ENCODE measurements at regions not wholly inside any gene's neighbourhood (a gene's known extent, or its start where the extent isn't known, plus 50 kb on each side); places are given as distances from the start of the nearest gene placed in this dataset.

DNA sequence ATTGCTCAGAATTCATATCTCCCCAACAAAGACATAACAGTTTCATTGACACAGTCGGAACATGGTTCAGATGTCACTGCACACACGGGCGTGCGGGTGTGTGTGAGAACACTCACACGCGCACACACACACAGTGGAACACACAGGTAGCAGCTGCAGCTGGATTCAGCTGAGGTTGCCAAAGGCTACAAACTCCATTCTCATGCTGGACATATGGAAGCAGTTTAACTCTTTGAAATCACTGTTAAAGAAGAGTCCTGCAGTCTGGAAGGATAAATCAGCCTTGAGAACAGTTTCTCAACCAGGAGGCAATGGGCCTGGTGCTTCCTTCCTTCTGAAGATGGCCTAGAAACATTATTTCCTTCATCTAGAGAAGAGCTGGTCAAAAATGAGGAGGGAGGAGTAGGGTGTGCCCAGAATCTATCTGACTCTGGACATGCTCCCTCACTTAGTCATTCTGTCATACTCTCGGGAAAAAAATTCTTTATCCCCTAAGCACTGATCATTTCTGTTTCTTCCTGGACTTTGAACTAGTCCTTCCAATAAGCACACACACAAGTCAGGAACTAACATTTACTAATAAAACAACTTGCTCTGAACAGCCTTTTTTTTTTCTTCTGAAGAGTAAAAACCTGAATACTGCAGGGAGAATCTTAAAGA is 160.6 kb downstream of the ZDHHC21 start:
- TF ChIP-seq, protein P1, sequence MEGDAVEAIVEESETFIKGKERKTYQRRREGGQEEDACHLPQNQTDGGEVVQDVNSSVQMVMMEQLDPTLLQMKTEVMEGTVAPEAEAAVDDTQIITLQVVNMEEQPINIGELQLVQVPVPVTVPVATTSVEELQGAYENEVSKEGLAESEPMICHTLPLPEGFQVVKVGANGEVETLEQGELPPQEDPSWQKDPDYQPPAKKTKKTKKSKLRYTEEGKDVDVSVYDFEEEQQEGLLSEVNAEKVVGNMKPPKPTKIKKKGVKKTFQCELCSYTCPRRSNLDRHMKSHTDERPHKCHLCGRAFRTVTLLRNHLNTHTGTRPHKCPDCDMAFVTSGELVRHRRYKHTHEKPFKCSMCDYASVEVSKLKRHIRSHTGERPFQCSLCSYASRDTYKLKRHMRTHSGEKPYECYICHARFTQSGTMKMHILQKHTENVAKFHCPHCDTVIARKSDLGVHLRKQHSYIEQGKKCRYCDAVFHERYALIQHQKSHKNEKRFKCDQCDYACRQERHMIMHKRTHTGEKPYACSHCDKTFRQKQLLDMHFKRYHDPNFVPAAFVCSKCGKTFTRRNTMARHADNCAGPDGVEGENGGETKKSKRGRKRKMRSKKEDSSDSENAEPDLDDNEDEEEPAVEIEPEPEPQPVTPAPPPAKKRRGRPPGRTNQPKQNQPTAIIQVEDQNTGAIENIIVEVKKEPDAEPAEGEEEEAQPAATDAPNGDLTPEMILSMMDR (conservative IDR thresholded peaks at IDR 0.05; ENCODE audit: low read depth, low read length): no peak
- no peaks in the 10 kb centered on the region for H3K4me1 ChIP-seq (ENCODE audit: low read depth, poor library complexity, severe bottlenecking)
- no peaks in the 10 kb centered on the region for H3K36me3 ChIP-seq (ENCODE audit: insufficient read depth)
- no peaks in the 10 kb centered on the region for H3K27me3 ChIP-seq (ENCODE audit: insufficient read depth, low read depth)
- no peak overlapping the region for H3K9ac ChIP-seq
- H2AFZ ChIP-seq (ENCODE audit: low read depth): no peak overlapping the region
- H3K79me2 ChIP-seq (ENCODE audit: insufficient read depth, low read depth): no peaks in the 10 kb centered on the region
- no peak overlapping the region for H3K27ac ChIP-seq
- no peak overlapping the region for H3K4me2 ChIP-seq
- no peak overlapping the region for H3K4me3 ChIP-seq (IDR thresholded peaks at IDR 0.05; ENCODE audit: insufficient read depth, low read depth, low read length)
- H4K20me1 ChIP-seq (ENCODE audit: insufficient read depth): no peaks in the 10 kb centered on the region

DNA sequence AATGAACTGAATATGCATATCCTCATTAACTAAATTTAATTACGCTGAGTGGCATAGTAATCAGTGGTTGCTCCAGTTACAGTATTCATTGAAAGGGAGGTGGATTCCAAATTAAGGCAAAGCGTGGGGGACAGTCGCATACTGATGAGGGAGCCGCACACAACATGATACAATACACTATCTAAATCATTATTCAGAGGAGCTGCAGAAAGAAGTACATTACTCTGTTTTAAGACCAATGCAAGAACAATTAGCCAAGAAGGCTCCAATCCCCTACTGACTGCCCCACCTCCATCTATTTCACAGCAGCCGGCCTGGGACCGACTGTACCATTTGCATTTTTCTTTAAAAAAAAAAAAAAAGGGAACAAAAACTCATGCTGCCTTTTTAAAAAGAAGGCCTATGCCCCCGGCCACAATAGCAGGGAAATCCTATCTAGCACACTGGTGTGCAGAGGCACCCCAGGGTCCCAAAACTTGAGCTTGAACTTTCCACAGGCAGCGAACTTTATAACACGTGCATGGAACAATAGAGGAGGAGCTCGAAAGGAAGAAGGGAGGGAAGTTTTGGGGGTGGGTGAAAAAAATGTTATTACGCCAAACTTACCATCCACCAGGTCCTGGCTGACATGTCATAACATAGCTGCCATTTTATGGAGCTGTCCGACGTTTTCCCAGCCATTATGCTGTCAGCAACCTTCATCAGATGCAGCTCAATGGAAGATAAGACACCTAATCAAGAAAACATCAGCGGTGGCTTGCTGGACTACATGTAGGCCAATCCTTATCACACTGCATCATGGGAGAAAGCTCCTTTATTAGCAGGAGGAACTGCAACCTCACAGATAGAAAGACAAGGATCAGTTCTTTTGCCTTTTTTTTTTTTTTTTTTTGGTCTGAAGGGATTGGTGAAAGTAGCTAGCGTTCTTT is 161.6 kb downstream of the ZDHHC21 start:
- H3K27me3 ChIP-seq (ENCODE audit: insufficient read depth, low read depth): no peaks in the 10 kb centered on the region
- no peak overlapping the region for H3K9ac ChIP-seq
- no peak overlapping the region for H3K4me3 ChIP-seq (IDR thresholded peaks at IDR 0.05; ENCODE audit: insufficient read depth, low read depth, low read length)
- H3K79me2 ChIP-seq (ENCODE audit: insufficient read depth, low read depth): no peaks in the 10 kb centered on the region
- TF ChIP-seq, protein P1 (conservative IDR thresholded peaks at IDR 0.05; ENCODE audit: low read depth, low read length): no peak
- H2AFZ ChIP-seq (ENCODE audit: low read depth): no peak overlapping the region
- no peaks in the 10 kb centered on the region for H3K36me3 ChIP-seq (ENCODE audit: insufficient read depth)
- no peak overlapping the region for H3K27ac ChIP-seq
- H4K20me1 ChIP-seq (ENCODE audit: insufficient read depth): no peaks in the 10 kb centered on the region
- H3K4me1 ChIP-seq (ENCODE audit: low read depth, poor library complexity, severe bottlenecking): no peaks in the 10 kb centered on the region
- H3K4me2 ChIP-seq: no peak overlapping the region

DNA sequence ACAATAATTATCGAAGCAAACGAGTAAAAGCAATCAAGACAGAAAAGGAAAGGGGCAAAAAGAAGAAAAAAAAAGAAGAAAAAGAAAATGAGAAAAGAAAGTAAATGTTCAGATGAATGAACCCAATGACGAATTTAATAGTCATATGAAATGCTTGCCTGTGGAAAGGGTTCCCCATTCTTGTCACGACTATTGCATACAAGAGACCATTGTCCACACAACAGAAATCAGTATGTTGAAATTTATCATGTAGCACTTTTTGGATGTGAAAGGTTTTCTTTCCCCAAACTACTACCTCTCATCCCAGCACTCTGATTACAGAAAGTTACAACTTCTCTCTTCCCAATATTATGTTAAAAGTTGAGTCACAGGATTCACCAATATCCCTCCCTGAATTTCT is 162.4 kb downstream of the ZDHHC21 start:
- Histone ChIP-seq H2AFZ (ENCODE audit: low read depth) (no peak overlapping the region), H3K4me2 (no peak overlapping the region)

DNA sequence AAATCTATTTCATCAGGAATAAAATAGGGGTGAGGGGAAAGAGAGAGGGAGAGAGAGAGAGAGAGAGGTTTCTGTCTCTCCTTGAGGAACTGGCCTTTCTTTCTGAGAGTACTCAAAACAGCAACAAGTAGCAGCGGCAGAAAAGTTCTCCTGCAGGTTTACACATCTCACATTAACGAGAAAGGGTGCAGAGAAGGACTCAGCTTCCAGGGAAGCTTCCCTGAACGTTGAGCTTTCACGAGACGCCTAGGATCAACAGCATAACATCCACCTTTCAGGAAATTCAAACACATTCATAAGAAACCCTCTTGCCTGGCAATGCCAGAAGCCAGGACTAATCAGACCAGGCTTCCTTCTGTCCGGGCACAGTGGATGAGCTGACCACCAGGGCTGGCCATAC is 162.9 kb downstream of the ZDHHC21 start:
- no peaks in the 10 kb centered on the region for H3K4me1 ChIP-seq (ENCODE audit: low read depth, poor library complexity, severe bottlenecking)
- H3K27ac ChIP-seq: no peak overlapping the region
- H3K4me2 ChIP-seq: no peak overlapping the region
- no peaks in the 10 kb centered on the region for H3K36me3 ChIP-seq (ENCODE audit: insufficient read depth)
- H3K27me3 ChIP-seq (ENCODE audit: insufficient read depth, low read depth): no peaks in the 10 kb centered on the region
- no peaks in the 10 kb centered on the region for H3K79me2 ChIP-seq (ENCODE audit: insufficient read depth, low read depth)
- H4K20me1 ChIP-seq (ENCODE audit: insufficient read depth): no peaks in the 10 kb centered on the region
- H3K9ac ChIP-seq: no peak overlapping the region
- TF ChIP-seq, protein P1 (conservative IDR thresholded peaks at IDR 0.05; ENCODE audit: low read depth, low read length): no peak
- no peak overlapping the region for H3K4me3 ChIP-seq (IDR thresholded peaks at IDR 0.05; ENCODE audit: insufficient read depth, low read depth, low read length)
- no peak overlapping the region for H2AFZ ChIP-seq (ENCODE audit: low read depth)

More for the DNA sequence above, 162.4 kb downstream of the ZDHHC21 start:
- Histone ChIP-seq H3K79me2 (ENCODE audit: insufficient read depth, low read depth) (no peaks in the 10 kb centered on the region), H3K27ac (no peak overlapping the region), H3K27me3 (ENCODE audit: insufficient read depth, low read depth) (no peaks in the 10 kb centered on the region), H3K4me3 (IDR thresholded peaks at IDR 0.05; ENCODE audit: insufficient read depth, low read depth, low read length) (no peak overlapping the region), H4K20me1 (ENCODE audit: insufficient read depth) (no peaks in the 10 kb centered on the region), H3K4me1 (ENCODE audit: low read depth, poor library complexity, severe bottlenecking) (no peaks in the 10 kb centered on the region), H3K36me3 (ENCODE audit: insufficient read depth) (no peaks in the 10 kb centered on the region), H3K9ac (no peak overlapping the region)
- TF ChIP-seq, protein P1 (conservative IDR thresholded peaks at IDR 0.05; ENCODE audit: low read depth, low read length): no peak
